ENCODE measurements at regions not wholly inside any gene's neighbourhood (a gene's known extent, or its start where the extent isn't known, plus 50 kb on each side); places are given as distances from the start of the nearest gene placed in this dataset.

- no peaks in the 10 kb centered on the region for H3K79me1 ChIP-seq (ENCODE audit: low read depth in 1 of 2, low read length in 2 of 2)
- dilution Hi-C loops (cut with HindIII; ENCODE audit: low sequenced_read_pairs, unreplicated experiment): no loop called here
- ATAC-seq (ENCODE audit: low read depth) (no peak), DNase-seq (no peak)
- H3K4me2 ChIP-seq (ENCODE audit: low read depth, low read length): no peak overlapping the region
- no peak overlapping the region for H2AFZ ChIP-seq (replicated peaks; ENCODE audit: low read length, poor library complexity)
- no peak overlapping the region for H2AK5ac ChIP-seq (ENCODE audit: low read depth, low read length)
- TF ChIP-seq MAZ (IDR thresholded peaks at IDR 0.05; ENCODE audit: borderline replicate concordance, low read depth, low read length): no peak
- no peak for TF ChIP-seq RCOR1 (IDR thresholded peaks at IDR 0.05; ENCODE audit: insufficient replicate concordance, low read length)
- no peaks in the 10 kb centered on the region for H3K9me3 ChIP-seq (ENCODE audit: control insufficient read depth, insufficient read depth, low read length)
- ChIA-PET CTCF (no interaction called here), POLR2A (ENCODE audit: unreplicated experiment) (no interaction called here)
- in situ Hi-C loops (cut with MboI; ENCODE audit: low sequenced_read_pairs): no loop called here
- H3K9ac ChIP-seq (ENCODE audit: low read depth, low read length): no peak overlapping the region
- no peaks in the 10 kb centered on the region for H3K36me3 ChIP-seq (ENCODE audit: control insufficient read depth, insufficient read depth, low read length)
- H3K4ac ChIP-seq (ENCODE audit: low read depth, low read length): no peak overlapping the region
- H3K4me1 ChIP-seq (ENCODE audit: control insufficient read depth, insufficient read depth, low read length): peaks cover 2% of the 10 kb centered on the region; the same call in 1 of the 2 replicates
- no peak overlapping the region for H4K5ac ChIP-seq (ENCODE audit: low read depth, low read length)
- H2BK5ac ChIP-seq (ENCODE audit: low read depth, low read length, poor library complexity, severe bottlenecking): no peak overlapping the region
- no CpG with 5 or more reads among the region's 1 CpG for WGBS, 2 experiments (ENCODE audit: extremely low coverage in 2 of 2, insufficient read length in 1 of 2)
- no peak overlapping the region for H2BK15ac ChIP-seq (ENCODE audit: low read depth, low read length)
- H3K27me3 ChIP-seq (ENCODE audit: control insufficient read depth, insufficient read depth, low read length): no peaks in the 10 kb centered on the region
- H3K4me3 ChIP-seq (ENCODE audit: insufficient read depth, low read depth, low read length): no peak overlapping the region
- no peak overlapping the region for H3K27ac ChIP-seq (ENCODE audit: insufficient read depth, low read length)
- H4K91ac ChIP-seq (ENCODE audit: insufficient read depth, low read depth, low read length): no peak overlapping the region
- H4K20me1 ChIP-seq (ENCODE audit: insufficient read depth, low read length): no peaks in the 10 kb centered on the region
- no peak overlapping the region for H3K14ac ChIP-seq (replicated peaks; ENCODE audit: low read depth, low read length)
- no peak overlapping the region for H3K18ac ChIP-seq (ENCODE audit: low read depth, low read length)
- no peak overlapping the region for H2AK9ac ChIP-seq (replicated peaks; ENCODE audit: low read depth, low read length, poor library complexity)
- no peak overlapping the region for H3K23ac ChIP-seq (ENCODE audit: low read depth, low read length)
- no peak overlapping the region for H2BK20ac ChIP-seq (ENCODE audit: low read depth, low read length)
- no peak overlapping the region for H4K8ac ChIP-seq (ENCODE audit: low read depth in 2 of 2, low read length in 2 of 2)
- H2BK120ac ChIP-seq (ENCODE audit: low read depth, low read length): no peak overlapping the region
- peaks cover 6% of the 10 kb centered on the region; the same call in 1 of the 2 replicates for H3K9me1 ChIP-seq (ENCODE audit: insufficient read depth, low read length)
- intact Hi-C loops (cut with micrococcal nuclease): no loop called here
- no TSS peak for BruUV-seq (replicated peaks)
- no peak overlapping the region for H3K56ac ChIP-seq (ENCODE audit: extremely low read depth, insufficient read depth, low read length)
Measured at GRCh38 chr13:106042996-106043581, 492.4 kb downstream of the EFNB2 start.

Data from IMR-90 (cell line).